GM12878 (cell line): ENCODE measurements at regions not wholly inside any gene's neighbourhood (a gene's known extent, or its start where the extent isn't known, plus 50 kb on each side); places are given as distances from the start of the nearest gene placed in this dataset.

Experiments used
- BACH1 ChIP-seq: fragments of 450-650 bp; IDR thresholded peaks from 2 replicates; pipeline ENCODE4 v1.6.1; 2017; ENCODE audit warnings: mild to moderate bottlenecking, borderline replicate concordance
- CEBPZ ChIP-seq: fragments of 150-350 bp; IDR thresholded peaks from 2 replicates; pipeline ENCODE4 v1.6.1; 2016; ENCODE audit warnings: low read depth, low read length
- CTCF ChIP-seq, 3 experiments: IDR thresholded peaks in 2 of 3; conservative IDR thresholded peaks in 1 of 3; 2 replicates each; pipeline ENCODE4 v1.5.1; 2011; ENCODE audit warnings: low read depth in 3 of 3, low read length in 3 of 3, mild to moderate bottlenecking in 3 of 3, control low read depth in 2 of 3, moderate library complexity in 2 of 3, inconsistent platforms in 1 of 3, mixed read lengths in 1 of 3; ENCODE audit not compliant: control insufficient read depth in 2 of 3, insufficient read depth in 1 of 3; ENCODE audit errors: extremely low read depth in 1 of 3
- EZH2 ChIP-seq: IDR thresholded peaks from 2 replicates; pipeline ENCODE4 v1.6.1; 2012; ENCODE audit warnings: low read depth, mild to moderate bottlenecking, control low read depth, inconsistent platforms, low read length, borderline replicate concordance; ENCODE audit not compliant: control insufficient read depth
- FOXM1 ChIP-seq: IDR thresholded peaks from 2 replicates; pipeline ENCODE4 v1.6.1; 2012; ENCODE audit warnings: low read depth, mild to moderate bottlenecking, inconsistent platforms, low read length, moderate library complexity
- HDAC2 ChIP-seq: fragments of 200-600 bp; sonication (generic); IDR thresholded peaks from 2 replicates; pipeline ENCODE4 v1.6.1; 2017
- IKZF1 ChIP-seq: fragments of 450-650 bp; conservative IDR thresholded peaks from 2 replicates; pipeline ENCODE4 v1.6.1; 2017; ENCODE audit warnings: antibody characterized with exemption, mild to moderate bottlenecking
- POLR2A ChIP-seq: IDR thresholded peaks from 2 replicates; pipeline ENCODE4 v1.6.1; 2011; ENCODE audit warnings: low read depth, mild to moderate bottlenecking, low read length
- SIN3A ChIP-seq: IDR thresholded peaks from 2 replicates; pipeline ENCODE4 v1.6.1; 2012; ENCODE audit warnings: low read depth, low read length, improper control_type of control experiment
- SRF ChIP-seq, 2 experiments: IDR thresholded peaks; 2 replicates each; pipeline ENCODE4 v1.6.1; 2011; ENCODE audit warnings: low read depth in 2 of 2, low read length in 2 of 2, mild to moderate bottlenecking in 1 of 2, moderate library complexity in 1 of 2
- STAT3 ChIP-seq: IDR thresholded peaks from 2 replicates; pipeline ENCODE4 v1.6.1; 2011; ENCODE audit warnings: low read depth, low read length, improper control_type of control experiment
- TAF1 ChIP-seq: IDR thresholded peaks from 2 replicates; pipeline ENCODE4 v1.6.1; 2011; ENCODE audit warnings: mild to moderate bottlenecking, low read depth, low read length, borderline replicate concordance
- USF1 ChIP-seq: IDR thresholded peaks from 2 replicates; pipeline ENCODE4 v1.6.1; 2011; ENCODE audit warnings: borderline replicate concordance, low read depth, mild to moderate bottlenecking, moderate library complexity, mixed read lengths, low read length; ENCODE audit not compliant: insufficient read depth; ENCODE audit errors: extremely low read length

GRCh38 chr4:147006229-147006628, 60.6 kb upstream of the TTC29 start:
- TF ChIP-seq TAF1 = no peak
- TF ChIP-seq IKZF1 = no peak
- TF ChIP-seq FOXM1 = no peak
- no peak for TF ChIP-seq USF1
- TF ChIP-seq SRF (IDR thresholded peaks at IDR 0.05; ENCODE audit: low read depth in 2 of 2, low read length in 2 of 2) = no peak
- no peak for TF ChIP-seq HDAC2
- no peak for TF ChIP-seq POLR2A
- TF ChIP-seq EZH2 = no peak
- no peak for TF ChIP-seq CEBPZ
- no peak for TF ChIP-seq SIN3A
- TF ChIP-seq BACH1 = no peak
- TF ChIP-seq CTCF (IDR thresholded peaks at IDR 0.05 in 2 of 3, conservative IDR thresholded peaks at IDR 0.05 in 1 of 3; ENCODE audit: control insufficient read depth in 2 of 3, extremely low read depth in 1 of 3, insufficient read depth in 1 of 3, low read depth in 3 of 3, low read length in 3 of 3) = no peak
- no peak for TF ChIP-seq STAT3
